ENCODE measurements at regions not wholly inside any gene's neighbourhood (a gene's known extent, or its start where the extent isn't known, plus 50 kb on each side); places are given as distances from the start of the nearest gene placed in this dataset.

DNA sequence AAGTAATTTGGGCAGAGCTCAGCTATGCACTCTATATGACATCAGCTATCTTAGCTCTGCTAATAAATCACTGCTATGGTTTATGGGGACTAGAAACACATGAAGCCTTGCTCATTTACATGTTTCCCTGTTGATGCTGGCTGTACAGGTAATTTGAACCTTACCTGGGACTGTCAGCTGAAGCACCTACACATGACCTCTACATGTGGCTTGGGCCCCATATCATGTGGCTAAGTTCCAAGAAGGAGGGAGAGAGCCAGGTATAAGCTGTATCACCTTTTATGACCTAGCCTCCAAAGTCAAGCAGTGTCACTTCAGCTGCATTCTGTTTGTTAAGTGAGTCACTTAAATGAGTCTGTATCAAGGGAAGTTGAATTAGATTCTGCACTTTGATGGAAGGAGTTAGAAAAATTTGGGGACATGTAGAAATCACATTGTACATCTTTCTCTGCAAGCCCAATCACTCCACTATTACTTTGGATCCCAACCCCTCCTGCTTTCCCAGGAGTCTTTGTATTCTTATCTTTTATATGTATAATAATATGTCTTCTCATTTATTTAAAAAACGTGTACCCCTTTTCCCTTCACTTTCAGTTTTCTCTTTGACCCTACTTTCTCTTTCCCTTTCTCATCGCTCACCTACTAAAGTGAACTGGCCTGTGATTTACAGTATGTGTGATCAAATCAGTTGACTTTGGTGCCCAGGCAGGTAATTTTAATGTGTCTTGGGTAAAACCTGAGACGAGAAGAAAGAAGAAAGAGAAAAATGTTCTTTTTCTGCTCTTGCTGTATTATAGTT lies 53.4 kb upstream of the PRKACB start:
- DNase-seq, result no peak

DNA sequence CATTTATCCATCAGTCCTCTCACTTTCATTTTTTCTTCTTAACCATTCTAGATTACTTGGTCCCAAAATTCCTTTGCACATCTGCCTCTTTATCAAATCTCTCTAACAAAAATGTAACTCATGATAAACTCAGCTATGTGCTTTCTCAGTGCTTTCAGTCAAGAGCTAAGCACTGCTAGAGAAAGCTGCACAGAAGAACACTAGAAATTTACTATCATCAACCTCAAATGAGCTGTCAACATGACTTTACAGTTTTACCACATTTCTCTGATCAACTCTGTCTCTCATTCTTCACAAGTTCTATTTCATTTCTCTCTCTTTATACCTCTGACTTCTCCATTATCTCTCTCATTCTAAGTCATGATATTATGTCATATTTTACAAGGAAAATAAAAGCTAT lies 54.2 kb upstream of the PRKACB start:
- no peak for DNase-seq

DNA sequence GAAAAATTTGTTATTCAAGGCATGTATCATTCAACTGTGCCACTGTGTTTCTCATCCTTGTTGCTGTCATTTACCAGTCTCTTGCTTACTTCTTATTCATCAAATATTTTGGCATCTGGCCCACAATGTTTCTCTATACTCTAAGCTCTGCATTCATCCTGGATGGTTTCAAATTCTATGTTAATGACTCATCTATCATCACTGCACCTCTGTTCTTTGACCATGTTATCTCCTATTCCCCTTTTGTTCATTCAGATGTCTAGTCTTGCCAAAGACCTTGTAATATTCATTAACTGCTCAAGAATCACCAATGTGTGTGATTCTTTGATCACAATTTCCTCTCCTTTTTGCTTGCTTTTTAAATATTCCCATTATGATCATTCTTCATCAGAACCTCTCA lies 54.6 kb upstream of the PRKACB start:
- DNase-seq, result no peak

DNA sequence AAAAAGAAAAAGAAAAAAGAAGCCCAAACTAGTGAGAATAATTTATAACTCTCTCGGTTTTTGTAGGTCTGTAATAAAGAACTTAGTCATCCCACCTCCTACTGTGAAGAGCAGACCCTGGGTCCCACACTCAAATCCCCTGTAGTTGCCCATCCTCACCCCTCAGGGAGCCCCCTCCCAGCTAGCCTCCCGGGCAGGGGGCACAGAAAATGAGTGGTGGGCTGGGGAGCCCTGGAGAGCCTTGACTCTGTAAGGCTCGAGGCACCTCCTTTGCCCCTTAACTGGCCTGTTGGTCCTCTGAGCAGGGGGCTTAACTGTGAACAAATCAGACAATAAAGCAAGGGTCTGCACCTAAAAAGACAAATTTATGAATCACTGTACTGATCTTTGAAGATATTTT lies 57.5 kb upstream of the PRKACB start:
- DNase-seq, result no peak

DNA sequence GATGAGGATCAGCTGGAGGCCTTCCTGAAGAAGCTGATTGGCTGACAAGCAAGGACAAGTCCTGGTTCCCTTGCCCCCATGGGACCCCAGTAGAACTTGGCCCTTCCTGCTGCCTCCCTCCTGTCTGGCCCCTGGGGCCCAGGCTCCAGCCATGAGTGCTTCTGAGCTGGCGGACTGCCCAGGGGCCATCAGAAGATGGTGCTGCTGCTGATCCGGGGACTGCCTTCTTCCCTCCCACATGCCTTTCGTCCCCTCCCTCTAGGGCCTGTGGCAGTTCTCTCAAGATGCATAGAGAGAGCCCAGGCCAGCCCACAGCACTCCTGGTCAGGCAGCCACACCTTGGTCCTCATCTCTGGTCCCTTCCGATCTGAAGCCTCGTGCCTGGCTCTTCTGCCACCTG lies 57.9 kb upstream of the PRKACB start:
- no peak for DNase-seq

DNA sequence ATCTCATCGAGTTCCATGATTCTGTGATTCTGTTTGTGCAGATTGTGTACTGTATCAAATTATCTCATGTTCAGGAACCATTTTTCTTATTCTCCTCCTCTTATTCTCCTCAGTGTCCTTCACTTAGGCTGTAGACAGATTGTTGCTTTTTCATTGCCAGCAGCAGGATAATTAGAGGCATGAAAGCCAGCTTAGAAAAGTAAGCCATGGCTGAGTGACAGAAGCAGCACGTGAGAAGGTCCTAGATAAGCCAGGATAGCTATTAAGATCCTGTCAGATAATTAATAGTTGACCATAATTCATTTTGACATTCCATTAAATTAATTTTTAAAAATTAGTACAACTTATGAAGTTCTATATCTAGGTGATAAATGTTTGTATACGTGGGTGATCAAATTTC lies 60.8 kb upstream of the PRKACB start:
- no peak for DNase-seq

DNA sequence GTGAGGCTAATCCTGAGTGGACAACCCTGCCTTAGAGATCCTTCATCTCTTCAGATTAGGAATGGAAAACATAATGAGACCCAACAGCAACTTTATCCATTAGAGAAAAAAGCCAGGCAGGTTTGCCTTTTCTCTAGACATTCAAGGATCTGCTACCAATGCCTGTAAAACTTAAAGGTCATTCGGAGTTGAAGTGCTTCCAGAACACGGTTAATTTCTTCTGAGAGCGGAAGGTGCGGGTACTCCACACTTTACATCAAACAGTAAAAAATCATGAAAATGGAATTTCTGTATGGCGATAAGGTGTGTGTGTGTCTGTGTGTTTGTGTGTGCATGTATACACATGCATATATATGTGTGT lies 65.2 kb upstream of the PRKACB start:
- DNase-seq, result no peak

DNA sequence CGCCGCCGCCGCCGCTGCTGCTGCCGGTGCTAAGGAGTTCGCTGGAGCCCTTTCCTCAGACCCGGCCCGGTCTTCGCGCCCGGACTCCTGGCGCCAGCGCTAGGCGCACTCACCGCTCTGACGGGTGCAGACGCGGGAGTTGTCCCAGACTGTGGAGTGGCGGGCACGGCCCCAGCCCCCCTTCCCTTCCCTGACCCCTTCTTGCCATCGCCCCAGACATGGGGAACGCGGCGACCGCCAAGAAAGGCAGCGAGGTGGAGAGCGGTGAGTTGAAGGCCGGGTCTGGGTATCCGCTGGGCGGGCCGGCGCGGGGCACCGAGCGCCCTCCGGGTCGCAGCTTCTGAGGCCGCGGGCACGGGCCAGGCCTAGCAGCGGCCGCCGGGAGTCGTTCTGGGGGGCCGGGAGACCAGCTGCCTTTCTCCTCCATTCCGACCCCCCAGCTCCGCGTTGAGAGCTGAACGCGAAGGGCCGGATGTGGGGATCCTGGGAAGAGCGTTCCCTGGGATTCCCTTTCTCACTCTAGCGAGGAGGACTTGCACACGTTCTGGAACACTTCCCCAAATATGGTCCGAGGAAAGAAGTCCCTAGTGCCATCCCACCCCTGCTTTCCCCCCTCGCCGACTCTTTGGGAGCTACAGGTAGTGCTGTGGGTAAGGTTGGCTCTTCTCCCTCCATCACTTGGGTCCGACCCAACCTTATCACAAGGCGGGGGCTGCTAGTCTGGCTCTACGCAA lies 65.8 kb upstream of the PRKACB start:
- peak; percentile 94 for DNase-seq

DNA sequence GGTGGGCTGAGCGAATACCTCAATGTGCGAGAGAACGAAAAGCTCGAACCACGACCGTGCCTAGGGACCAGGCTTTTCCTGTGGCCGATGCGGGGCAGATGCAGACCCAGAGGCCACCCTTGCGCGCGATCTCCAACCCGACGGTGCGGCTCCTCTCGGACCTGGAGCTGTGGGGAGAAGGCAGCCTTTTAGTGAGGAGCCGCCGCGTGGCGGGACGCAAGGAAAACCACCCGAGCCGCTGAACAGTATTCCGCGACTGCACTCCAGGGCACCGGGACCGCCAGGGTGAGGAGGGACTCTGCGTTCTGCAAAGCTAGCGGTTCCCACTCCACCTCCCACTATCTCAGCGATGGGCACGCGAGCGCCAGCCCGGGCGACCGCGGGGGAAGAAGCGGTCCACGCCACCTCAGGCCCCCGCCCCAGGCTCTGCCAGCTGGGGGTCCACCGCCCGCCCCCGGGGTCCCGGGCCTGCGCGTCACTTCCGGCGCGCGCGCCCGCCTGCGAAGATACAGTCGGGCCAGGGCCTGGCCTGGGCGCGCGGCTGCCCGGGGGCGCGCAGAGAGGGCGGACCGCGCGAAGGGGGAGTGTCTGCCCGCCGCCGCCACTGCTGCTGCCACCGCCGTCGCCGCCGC lies 66.5 kb upstream of the PRKACB start:
- peak; percentile 97 for DNase-seq

DNA sequence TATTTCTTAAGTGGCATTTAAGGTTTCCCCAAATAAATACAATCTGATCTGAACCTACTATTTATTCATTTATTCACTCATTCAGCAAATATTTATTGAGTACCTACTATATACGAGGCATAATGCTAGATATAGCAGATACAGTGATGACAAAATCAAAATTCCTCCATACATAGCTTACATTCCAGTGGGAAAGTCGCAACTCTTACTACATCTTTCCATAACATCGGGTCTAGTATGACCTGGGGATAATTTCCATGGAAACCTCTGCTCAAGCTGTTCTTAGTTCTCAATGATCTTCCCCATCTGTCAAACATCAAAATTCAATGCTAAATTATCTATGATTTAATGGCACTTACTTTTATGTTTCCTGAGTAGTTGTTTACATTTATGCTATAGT lies 70.8 kb upstream of the PRKACB start:
- DNase-seq, result no peak

DNA sequence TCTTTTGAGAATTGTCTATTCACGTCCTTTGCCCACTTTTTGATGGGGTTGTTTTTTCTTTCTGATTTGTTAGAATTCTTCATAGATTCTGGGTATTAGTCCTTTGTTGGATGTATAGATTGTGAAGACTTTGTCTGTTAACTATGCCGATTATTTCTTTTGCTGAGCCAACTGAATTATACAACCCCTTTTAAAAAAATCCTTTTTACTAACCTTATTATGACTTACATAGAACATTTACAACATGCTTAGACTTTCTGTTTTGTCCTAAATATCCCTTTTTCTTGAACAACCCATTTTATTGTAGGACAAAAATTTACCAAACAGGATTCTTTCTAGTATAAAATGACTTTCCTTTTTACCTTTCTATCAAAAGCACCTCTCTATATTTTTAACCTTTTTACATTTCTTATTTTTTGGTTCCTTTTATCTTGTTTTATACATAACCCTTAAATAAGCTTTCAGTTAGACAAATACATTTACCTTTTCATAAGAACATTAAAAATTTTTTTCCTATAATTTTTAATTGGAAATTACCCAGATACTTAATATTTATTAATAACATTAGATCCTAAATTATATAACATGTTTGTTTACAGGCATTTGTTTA lies 70.4 kb upstream of the TTLL7 start:
- DNase-seq, result no peak

DNA sequence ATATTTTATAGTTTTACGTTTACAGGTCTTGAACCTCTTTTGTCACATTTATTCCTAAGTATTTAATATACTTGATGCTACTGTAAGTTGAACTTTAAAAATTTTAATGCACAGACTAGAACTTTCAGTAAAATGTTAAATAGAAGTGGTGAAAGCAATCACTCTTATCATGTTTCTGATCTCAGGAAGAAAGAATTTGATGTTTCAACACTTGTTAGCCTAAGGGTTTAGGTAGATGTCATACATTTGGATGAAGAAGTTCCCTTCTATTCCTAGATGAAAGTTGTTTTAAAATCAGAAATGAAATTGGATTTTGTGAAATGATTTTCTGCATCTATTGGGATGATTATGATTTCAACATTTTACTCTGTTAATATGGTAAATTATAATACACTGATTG lies 63.6 kb upstream of the TTLL7 start:
- DNase-seq, result no peak

DNA sequence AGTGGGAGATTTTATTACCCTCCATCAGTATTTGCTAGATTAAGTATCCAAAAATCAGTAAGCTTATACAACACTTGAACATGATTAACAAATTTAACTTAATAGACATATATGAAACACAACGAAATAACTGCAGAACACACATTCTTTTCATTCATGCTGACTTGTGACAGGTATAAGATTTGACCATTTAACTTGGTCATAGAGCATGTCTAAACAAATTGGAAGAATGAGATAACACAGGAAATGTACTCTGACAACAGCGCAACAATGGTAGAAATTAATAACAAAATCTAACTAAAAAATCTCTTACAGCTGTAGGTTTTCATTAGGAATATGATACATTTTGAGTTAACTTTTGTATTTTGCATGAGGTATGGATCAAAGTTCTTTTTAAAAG lies 62.4 kb upstream of the TTLL7 start:
- DNase-seq, result no peak

DNA sequence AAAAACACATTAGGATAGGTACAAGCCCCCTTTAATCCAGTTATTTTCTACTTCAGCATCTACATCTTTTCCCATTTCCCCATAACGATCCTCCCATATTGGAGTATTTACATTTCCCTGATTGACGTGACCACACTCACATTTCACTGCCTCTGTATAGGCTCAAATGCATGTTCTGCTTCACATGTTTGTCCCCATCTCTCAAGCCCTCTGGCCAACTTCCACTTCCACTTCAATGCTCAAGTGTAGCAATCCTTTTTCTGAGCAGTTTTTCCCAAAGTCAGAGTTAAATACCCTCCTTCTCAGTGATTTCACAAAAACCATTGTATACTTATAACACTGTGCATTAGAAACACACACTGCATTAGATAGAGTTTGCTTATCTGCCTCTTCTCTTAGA lies 61.8 kb upstream of the TTLL7 start:
- no peak for DNase-seq

DNA sequence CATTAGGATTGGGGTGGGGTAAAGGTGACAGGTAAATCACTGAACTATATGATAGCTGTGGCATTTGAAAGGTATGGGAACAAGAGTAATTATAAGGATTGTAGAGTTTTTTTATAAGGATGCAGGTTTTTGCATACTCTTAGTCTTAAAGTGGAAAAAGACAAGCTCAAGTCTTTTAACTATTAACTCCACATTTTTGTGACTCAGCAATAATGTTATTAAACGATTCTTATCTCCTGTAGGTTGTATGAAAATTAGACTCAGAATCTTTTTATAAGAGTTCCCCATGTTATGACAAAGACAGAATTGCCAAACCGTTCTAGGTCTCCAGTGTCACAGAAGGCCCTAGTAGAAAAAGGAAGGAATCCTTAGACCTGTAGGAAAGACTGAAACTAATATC lies 49.9 kb upstream of the TTLL7 start:
- DNase-seq, result no peak

Data from right kidney (tissue), 1 donor.